Prostate gland (tissue), 2 donors: ENCODE measurements at regions not wholly inside any gene's neighbourhood (a gene's known extent, or its start where the extent isn't known, plus 50 kb on each side); places are given as distances from the start of the nearest gene placed in this dataset.
A peak's percentile ranks its signal among the peaks of the same experiment; 100 is the strongest.

Experiments
- DNase-seq: peaks from one replicate; pipeline ENCODE4 v3.0.0-alpha.2; 2019; ENCODE audit warnings: low spot score
- H3K27ac ChIP-seq, 2 donors: fragments of 200-600 bp; sonication (generic); 2 replicates each; pipeline ENCODE4 v1.5.1; 2017 to 2019
- H3K27me3 ChIP-seq: fragments of 200-600 bp; sonication (generic); replicated peaks from 2 replicates; pipeline ENCODE4 v1.5.1; 2019; ENCODE audit not compliant: insufficient read depth
- H3K36me3 ChIP-seq, 2 donors: fragments of 200-600 bp; sonication (generic); 1 replicate in 1 of 2; 2 replicates in 1 of 2; pipeline versions ENCODE4 v1.5.1 to v1.8.1; 2017 to 2019
- H3K4me1 ChIP-seq: fragments of 200-600 bp; sonication (generic); replicated peaks from 2 replicates; pipeline ENCODE4 v1.5.1; 2019
- H3K4me3 ChIP-seq, 2 donors: fragments of 200-600 bp; sonication (generic); 2 replicates each; pipeline ENCODE4 v1.5.1; 2017 to 2019
- H3K9me3 ChIP-seq: fragments of 200-600 bp; sonication (generic); 2 replicates; pipeline ENCODE4 v1.5.1; 2017
- POLR2A ChIP-seq: fragments of 450-650 bp; IDR thresholded peaks from one replicate; pipeline ENCODE4 v1.6.1; 2016; ENCODE audit warnings: antibody characterized with exemption, mild to moderate bottlenecking
- POLR2AphosphoS5 ChIP-seq: sonication (generic); formaldehyde crosslinking; IDR thresholded peaks from one replicate; pipeline ENCODE4 v1.6.1; 2017; ENCODE audit warnings: antibody characterized with exemption
- WGBS: methylation state at CpG from one replicate; pipeline ENCODE4 v1.1.5; 2018; 5-methylcytosine and 5-hydroxymethylcytosine counted together
- intact Hi-C: fragments of 100-400 bp; cut with DNase I; formaldehyde crosslinking; loops from one replicate; pipeline ENCODE4 v1.14.2; 2022
- TF ChIP-seq, protein P1 (sequence below), 4 experiments: fragments of 200-600 bp in 2 of 4; fragments of 450-650 bp in 2 of 4; sonication (generic) in 2 of 4; IDR thresholded peaks; 1 replicate in 3 of 4; 2 replicates in 1 of 4; pipeline ENCODE4 v1.5.1; 2016 to 2019; ENCODE audit warnings: antibody characterized with exemption in 4 of 4, mild to moderate bottlenecking in 2 of 4, moderate library complexity in 2 of 4

DNA sequence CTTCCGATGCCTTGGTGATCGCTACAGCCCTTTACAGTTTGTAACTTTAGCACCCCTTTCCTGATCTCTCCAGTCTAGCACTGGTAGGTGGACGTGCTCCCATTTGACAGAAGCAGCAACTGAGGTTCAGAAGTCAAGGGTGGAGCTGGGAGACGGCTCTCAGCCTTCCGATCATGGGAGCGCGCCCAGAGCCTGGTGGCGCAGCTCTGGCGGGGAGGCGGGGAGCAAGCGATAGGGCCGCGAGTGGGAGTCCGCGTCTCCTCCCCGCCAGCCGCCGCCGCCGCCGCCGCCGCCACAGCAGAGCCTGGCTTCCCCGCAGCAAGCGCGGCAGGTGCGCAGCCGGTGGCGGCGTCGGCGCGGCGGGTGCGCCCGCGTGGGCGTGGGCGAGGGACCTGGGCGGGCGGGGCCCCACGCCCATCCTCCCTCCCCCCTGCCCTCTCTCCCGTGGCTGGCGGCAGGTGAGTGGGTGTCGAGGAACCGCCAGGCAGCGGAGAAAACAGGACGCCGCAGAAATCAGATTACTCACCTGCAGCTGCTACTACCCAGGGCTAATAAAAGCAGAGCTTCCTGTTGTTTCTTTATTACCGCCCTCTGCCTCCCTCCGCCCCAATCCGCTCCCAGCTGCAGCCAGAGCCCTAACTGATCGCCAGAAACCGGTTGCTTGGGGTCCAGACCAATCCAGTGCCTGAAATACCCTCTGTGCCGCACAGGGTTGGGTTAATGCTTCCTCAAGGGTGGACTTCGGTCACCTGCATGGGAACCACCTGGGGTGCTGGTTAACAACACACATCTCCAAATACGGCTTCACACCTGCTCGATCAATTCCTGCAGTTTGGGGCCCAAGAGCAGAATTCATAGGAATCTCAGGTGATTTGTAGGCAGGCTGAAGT lies 60.2 kb upstream of the ID3 start:
- intact Hi-C loops = no loop called here
- no peaks in the 10 kb centered on the region for H3K9me3 ChIP-seq
- no peaks in the 10 kb centered on the region for H3K27me3 ChIP-seq
- H3K36me3 ChIP-seq = no peaks in the 10 kb centered on the region
- peak; percentile 25 for DNase-seq
- H3K4me1 ChIP-seq = no peaks in the 10 kb centered on the region
- TF ChIP-seq, protein P1, sequence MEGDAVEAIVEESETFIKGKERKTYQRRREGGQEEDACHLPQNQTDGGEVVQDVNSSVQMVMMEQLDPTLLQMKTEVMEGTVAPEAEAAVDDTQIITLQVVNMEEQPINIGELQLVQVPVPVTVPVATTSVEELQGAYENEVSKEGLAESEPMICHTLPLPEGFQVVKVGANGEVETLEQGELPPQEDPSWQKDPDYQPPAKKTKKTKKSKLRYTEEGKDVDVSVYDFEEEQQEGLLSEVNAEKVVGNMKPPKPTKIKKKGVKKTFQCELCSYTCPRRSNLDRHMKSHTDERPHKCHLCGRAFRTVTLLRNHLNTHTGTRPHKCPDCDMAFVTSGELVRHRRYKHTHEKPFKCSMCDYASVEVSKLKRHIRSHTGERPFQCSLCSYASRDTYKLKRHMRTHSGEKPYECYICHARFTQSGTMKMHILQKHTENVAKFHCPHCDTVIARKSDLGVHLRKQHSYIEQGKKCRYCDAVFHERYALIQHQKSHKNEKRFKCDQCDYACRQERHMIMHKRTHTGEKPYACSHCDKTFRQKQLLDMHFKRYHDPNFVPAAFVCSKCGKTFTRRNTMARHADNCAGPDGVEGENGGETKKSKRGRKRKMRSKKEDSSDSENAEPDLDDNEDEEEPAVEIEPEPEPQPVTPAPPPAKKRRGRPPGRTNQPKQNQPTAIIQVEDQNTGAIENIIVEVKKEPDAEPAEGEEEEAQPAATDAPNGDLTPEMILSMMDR (IDR thresholded peaks at IDR 0.05) = no peak
- peak; percentile 11 for TF ChIP-seq POLR2AphosphoS5
- no peak for TF ChIP-seq POLR2A
- peak overlapping the region; percentile 22 to 36 for H3K4me3 ChIP-seq
- 9% methylated on average over 49 of the region's 58 CpGs for WGBS
- peak overlapping the region in 1 of 2 donors; percentile 10 for H3K27ac ChIP-seq

DNA sequence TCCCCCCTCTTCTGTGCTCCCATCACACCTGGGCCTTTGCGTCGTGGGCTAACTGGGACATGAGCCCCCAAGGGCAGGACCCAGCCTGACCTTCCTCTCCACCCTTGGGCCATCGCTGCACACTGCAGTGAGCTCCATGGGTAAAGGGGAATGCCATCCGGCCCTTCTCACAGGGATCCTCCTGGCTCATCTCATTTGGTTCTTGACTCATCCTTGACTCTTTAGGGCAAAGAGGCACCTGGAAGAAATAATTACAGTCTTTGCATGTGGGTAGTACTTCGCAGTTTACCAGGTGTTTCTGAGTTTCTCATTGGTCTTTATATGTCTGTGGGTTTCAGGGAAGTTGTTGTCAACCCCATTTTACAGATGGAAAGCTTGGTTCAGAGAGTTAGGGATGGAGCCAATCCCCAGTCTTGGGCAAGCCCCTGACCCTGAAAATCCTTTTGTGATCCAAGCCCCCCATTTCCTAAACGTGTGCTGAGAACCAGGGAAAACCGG lies 59.3 kb upstream of the ID3 start:
- 90% methylated on average over 7 of the region's 7 CpGs for WGBS
- Histone ChIP-seq H3K36me3 (no peaks in the 10 kb centered on the region), H3K27me3 (no peaks in the 10 kb centered on the region), H3K4me3 (no peak overlapping the region), H3K9me3 (no peaks in the 10 kb centered on the region), H3K4me1 (no peaks in the 10 kb centered on the region), H3K27ac (no peak overlapping the region)
- intact Hi-C loops = no loop called here
- DNase-seq = no peak
- TF ChIP-seq POLR2A (no peak), POLR2AphosphoS5 (no peak)
- TF ChIP-seq, protein P1 (IDR thresholded peaks at IDR 0.05) = no peak

DNA sequence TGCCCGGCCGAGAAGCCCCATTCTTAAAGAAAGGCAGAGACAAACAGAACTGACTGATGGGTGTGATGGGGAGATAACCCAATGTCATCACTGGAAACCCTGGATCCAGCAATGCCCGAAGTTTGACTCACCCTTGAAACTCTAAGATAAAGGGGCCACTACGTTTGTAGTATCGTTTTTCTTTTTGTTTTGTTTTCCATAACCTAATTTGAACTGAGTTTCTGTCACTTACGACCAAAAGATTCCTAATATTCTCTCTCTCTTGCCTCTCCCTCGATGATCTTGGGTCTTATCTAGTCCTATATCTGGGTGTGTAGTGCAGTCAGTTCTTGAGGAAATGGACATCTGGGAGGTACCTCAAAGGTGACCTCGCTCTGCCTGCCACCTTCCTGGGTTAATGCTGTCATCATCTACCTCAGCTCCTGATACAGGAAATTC lies 57.8 kb upstream of the ID3 start:
- Histone ChIP-seq H3K27me3 (no peaks in the 10 kb centered on the region), H3K27ac (no peak overlapping the region), H3K9me3 (no peaks in the 10 kb centered on the region), H3K4me1 (no peaks in the 10 kb centered on the region), H3K36me3 (no peaks in the 10 kb centered on the region), H3K4me3 (no peak overlapping the region)
- 73% methylated on average over 8 of the region's 8 CpGs for WGBS
- no peak for TF ChIP-seq POLR2AphosphoS5
- no peak for TF ChIP-seq POLR2A
- TF ChIP-seq, protein P1 (IDR thresholded peaks at IDR 0.05) = no peak
- intact Hi-C loops = no loop called here
- no peak for DNase-seq

DNA sequence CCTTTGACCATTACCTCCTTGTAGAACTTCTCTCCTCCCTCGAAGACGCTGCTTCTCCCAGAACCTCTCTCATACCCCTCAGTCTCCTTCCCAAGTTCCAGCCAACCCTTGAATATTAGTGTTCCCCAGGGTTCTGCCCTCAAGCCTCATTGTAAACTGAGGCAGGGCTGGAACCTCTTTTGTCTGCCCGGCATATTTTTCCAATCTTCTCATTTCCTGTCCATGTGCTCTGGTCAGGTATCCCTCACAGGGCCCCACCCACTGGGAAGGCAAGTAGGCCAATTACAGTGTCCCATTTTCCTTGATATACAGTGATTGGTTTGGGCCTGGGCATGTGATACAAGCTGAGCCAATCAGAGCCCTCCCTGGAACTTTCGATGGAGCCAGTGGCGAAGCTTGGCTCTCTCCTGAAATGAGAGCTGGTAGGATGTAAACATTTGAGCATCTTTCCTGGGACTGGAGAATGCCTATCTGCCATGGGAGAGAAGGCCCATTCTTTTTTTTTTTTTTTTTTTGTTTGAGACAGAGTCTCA lies 57.1 kb upstream of the ID3 start:
- Histone ChIP-seq H3K4me1 (no peaks in the 10 kb centered on the region), H3K9me3 (no peaks in the 10 kb centered on the region), H3K27me3 (no peaks in the 10 kb centered on the region), H3K36me3 (no peaks in the 10 kb centered on the region), H3K4me3 (no peak overlapping the region), H3K27ac (no peak overlapping the region)
- TF ChIP-seq, protein P1 (IDR thresholded peaks at IDR 0.05) = no peak
- TF ChIP-seq POLR2AphosphoS5 (no peak), POLR2A (no peak)
- intact Hi-C loops = no loop called here
- 95% methylated on average over 5 of the region's 5 CpGs for WGBS
- no peak for DNase-seq
